ENCODE measurements at regions not wholly inside any gene's neighbourhood (a gene's known extent, or its start where the extent isn't known, plus 50 kb on each side); places are given as distances from the start of the nearest gene placed in this dataset.
"Not testable (repeated sequence)": the region's sequence is repeated elsewhere in the genome, so short reads cannot be mapped to it uniquely, and the experiment has no call there.

DNA sequence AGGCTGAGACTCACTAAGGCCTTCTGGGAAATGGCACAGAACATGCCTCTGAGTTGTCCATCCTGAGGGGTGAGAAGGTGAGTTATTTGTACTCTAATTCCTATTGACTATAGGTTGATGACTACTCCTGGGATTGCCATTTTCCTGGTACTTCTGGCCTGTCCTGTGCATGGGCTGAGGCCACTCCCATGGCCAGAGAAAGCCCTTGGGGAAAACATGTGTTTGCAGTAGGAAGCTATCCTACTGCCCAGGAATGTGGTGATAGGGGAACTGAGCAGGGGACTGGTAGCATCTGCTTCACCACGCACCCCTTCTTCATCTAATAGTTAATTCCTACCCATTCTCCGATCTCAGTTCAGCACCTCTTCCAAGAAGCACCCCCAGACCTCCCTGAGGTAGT lies 62.6 kb upstream of the MEX3C start:
- no peak overlapping the region for H3K4me3 ChIP-seq (ENCODE audit: low read depth, low read length)
- DNase-seq (ENCODE audit: low read depth) = no peak
- TF ChIP-seq, protein P1, sequence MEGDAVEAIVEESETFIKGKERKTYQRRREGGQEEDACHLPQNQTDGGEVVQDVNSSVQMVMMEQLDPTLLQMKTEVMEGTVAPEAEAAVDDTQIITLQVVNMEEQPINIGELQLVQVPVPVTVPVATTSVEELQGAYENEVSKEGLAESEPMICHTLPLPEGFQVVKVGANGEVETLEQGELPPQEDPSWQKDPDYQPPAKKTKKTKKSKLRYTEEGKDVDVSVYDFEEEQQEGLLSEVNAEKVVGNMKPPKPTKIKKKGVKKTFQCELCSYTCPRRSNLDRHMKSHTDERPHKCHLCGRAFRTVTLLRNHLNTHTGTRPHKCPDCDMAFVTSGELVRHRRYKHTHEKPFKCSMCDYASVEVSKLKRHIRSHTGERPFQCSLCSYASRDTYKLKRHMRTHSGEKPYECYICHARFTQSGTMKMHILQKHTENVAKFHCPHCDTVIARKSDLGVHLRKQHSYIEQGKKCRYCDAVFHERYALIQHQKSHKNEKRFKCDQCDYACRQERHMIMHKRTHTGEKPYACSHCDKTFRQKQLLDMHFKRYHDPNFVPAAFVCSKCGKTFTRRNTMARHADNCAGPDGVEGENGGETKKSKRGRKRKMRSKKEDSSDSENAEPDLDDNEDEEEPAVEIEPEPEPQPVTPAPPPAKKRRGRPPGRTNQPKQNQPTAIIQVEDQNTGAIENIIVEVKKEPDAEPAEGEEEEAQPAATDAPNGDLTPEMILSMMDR (IDR thresholded peaks at IDR 0.05; ENCODE audit: insufficient read depth, low read depth, low read length, missing control alignments) = no peak

DNA sequence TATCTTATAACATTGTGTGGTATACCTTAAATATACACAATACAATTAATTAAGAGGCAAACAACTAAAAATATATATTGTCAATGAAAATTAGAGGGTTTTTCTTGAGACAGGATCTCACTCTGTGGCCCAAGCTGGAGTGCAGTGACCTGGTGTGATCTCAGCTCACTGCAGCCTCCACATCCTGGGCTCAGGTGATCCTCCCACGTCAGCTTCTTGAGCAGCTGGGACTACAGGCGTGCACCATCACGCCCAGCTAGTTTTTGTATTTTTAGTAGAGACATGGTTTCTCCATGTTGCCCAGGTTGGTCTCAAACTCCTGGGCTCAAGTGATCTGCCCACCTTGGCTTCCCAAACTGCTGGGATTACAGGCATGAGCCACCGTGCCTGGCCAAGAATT lies 68.6 kb upstream of the MEX3C start:
- DNase-seq (ENCODE audit: low read depth); H3K4me3 ChIP-seq (ENCODE audit: low read depth, low read length): not testable (repeated sequence)

DNA sequence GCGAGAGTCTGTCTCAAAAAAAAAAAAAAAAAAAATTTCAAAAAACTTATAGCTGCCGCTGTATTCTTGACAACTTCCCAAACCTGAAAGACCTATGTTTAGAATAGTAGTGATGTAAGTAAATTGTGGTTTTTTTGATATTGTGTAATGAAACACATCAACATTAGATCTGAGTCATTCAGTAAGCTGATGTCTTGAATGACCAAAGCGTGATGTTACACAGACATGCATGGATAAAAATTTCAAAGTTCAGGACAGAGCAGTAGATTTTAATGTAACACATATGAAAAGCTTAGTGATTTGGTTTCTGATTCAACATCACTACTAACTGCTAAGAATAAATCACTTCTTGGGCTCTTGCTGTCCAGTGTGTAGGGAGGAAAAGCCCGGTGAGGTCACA lies 69.3 kb upstream of the MEX3C start:
- H3K4me3 ChIP-seq (ENCODE audit: low read depth, low read length) = no peak overlapping the region
- TF ChIP-seq, protein P1 (IDR thresholded peaks at IDR 0.05; ENCODE audit: insufficient read depth, low read depth, low read length, missing control alignments) = no peak
- peak; percentile 2 for DNase-seq (ENCODE audit: low read depth)

DNA sequence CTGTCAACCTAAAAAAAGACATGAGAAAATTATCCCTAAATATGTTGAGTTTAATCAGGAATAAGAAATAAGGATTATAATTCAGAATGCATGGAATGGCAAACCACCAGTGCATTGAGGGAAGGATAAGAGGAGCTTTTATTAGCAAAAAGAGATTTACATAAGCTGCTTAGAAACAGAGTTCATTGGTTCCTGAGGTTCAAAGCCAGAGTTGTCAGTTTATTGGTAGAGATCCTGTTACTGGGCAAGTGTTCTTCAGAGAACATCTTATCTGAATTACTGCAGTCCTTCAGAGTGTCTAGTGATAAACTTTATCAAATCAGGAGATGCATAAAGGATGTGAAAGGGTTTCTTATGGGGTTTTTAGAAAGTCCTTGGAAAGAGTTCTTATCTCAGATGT lies 76.0 kb upstream of the MEX3C start:
- no peak for DNase-seq (ENCODE audit: low read depth)
- TF ChIP-seq, protein P1 (IDR thresholded peaks at IDR 0.05; ENCODE audit: insufficient read depth, low read depth, low read length, missing control alignments) = no peak
- H3K4me3 ChIP-seq (ENCODE audit: low read depth, low read length) = no peak overlapping the region

- peak; percentile 15 for DNase-seq (ENCODE audit: low read depth)
- TF ChIP-seq, protein P1 (IDR thresholded peaks at IDR 0.05; ENCODE audit: insufficient read depth, low read depth, low read length, missing control alignments) = no peak
- no peak overlapping the region for H3K4me3 ChIP-seq (ENCODE audit: low read depth, low read length)
These were observed 78.4 kb upstream of the MEX3C start for GRCh38 chr18:51275712-51276476.

DNA sequence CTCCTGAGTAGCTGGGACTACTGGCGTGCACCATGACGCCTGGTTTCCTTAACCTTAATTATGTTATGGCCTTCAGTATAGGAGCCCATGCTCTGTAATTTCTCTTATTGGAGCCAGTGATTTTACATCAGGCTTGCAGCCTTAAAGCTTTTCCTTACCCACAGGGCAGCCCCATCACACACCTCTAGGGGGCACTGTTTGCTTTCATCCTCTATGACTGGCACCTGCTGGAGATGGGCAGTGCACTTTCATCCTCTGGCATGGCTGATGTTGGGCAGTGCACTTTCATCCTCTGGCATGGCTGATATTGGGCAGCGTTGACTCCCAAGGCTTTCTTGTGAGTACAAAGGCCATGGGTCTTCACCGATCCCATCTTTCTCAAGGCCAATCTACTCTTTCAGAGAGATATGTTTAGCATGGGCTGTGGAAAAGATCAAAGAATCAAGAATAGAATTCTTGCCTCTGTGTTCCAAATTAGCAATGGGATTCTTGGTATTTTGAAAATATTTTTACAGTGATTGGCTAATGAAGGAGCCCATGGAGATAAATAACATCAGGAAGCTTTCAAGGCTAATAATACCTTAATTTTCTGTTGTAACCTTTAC lies 80.7 kb upstream of the MEX3C start:
- TF ChIP-seq, protein P1 (IDR thresholded peaks at IDR 0.05; ENCODE audit: insufficient read depth, low read depth, low read length, missing control alignments) = peak; percentile 68
- DNase-seq (ENCODE audit: low read depth) = peak; percentile 59
- H3K4me3 ChIP-seq (ENCODE audit: low read depth, low read length) = no peak overlapping the region

DNA sequence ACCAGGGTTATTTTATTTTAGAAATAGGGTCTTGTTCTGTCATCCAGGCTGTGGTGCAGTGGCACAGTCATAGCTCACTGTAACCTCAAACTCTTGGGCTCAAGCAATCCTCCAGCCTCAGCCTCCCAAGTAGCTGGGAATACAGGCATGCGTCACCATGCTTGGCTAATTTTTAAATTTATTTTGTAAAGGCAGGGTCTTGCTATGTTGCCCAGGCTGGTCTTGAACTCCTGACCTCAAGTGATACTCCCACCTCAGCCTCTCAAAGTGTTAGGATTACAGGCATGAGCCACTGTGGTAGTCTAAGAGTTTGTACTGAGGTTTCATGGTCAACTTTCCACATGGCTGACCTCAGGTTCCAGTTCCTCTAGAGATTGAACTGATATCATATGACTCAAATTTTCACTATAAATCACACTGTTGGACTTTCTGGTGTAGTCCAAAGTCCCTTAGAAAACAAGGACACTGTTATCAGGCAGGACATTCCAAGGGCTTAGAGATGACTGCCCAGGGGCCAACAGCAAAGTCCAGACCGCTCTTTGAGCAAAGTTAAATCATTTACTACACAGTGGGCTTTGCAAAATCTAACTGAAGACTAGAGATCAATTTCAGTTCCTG lies 82.0 kb upstream of the MEX3C start:
- no peak overlapping the region for H3K4me3 ChIP-seq (ENCODE audit: low read depth, low read length)
- peak; percentile 59 for DNase-seq (ENCODE audit: low read depth)
- TF ChIP-seq, protein P1 (IDR thresholded peaks at IDR 0.05; ENCODE audit: insufficient read depth, low read depth, low read length, missing control alignments) = no peak

Data from GM12865 (cell line).